H1 (cell line): ENCODE measurements at regions not wholly inside any gene's neighbourhood (a gene's known extent, or its start where the extent isn't known, plus 50 kb on each side); places are given as distances from the start of the nearest gene placed in this dataset.

Experiments
- CTCF ChIA-PET: fragments of 300-600 bp; sonication (Branson Sonifier 250); formaldehyde crosslinking; loops from one replicate; lab custom pipeline; 2021; ENCODE audit not compliant: partially characterized antibody; lab: Charles Lee
- POLR2A ChIA-PET: fragments of 300-600 bp; sonication (Branson Sonifier 250); formaldehyde crosslinking; loops from one replicate; lab custom pipeline; 2021; ENCODE audit warnings: inconsistent platforms; ENCODE audit not compliant: partially characterized antibody; lab: Charles Lee
- DNase-seq, 2 experiments: peaks; one replicate each; pipeline versions ENCODE4 v3.0.0 to v3.0.0-alpha.2; 2010 to 2022; ENCODE audit warnings: low spot score in 2 of 2, low read depth in 1 of 2, mixed read lengths in 1 of 2
- FAIRE-seq: peaks from 2 replicates; lab custom pipeline; 2011; peaks lifted over from hg19 to GRCh38; lab: Jason Lieb, UNC
- H2AFZ ChIP-seq: 2 replicates; pipeline ENCODE4 v1.8.1; 2012; ENCODE audit warnings: low read length, inconsistent platforms
- H2AK5ac ChIP-seq: 2 replicates; pipeline ENCODE4 v1.6.1; 2013; ENCODE audit warnings: low read depth, low read length
- H2BK120ac ChIP-seq: replicated peaks from 2 replicates; pipeline ENCODE3; 2013; ENCODE audit warnings: low read depth, low read length, inconsistent platforms
- H2BK12ac ChIP-seq: 2 replicates; pipeline ENCODE4 v1.6.1; 2013; ENCODE audit warnings: low read depth, low read length
- H2BK15ac ChIP-seq: 2 replicates; pipeline ENCODE4 v1.6.1; 2013; ENCODE audit warnings: low read length
- H2BK20ac ChIP-seq: 2 replicates; pipeline ENCODE4 v1.6.1; 2013; ENCODE audit warnings: low read length
- H2BK5ac ChIP-seq: 2 replicates; pipeline ENCODE4 v1.6.1; 2013; ENCODE audit warnings: low read depth, low read length
- H3K14ac ChIP-seq: 2 replicates; pipeline ENCODE4 v1.6.1; 2013; ENCODE audit warnings: inconsistent platforms; ENCODE audit not compliant: insufficient read length
- H3K18ac ChIP-seq: 2 replicates; pipeline ENCODE4 v1.6.1; 2013; ENCODE audit warnings: low read length; ENCODE audit errors: extremely low read depth
- H3K23ac ChIP-seq: 2 replicates; pipeline ENCODE4 v1.6.1; 2013; ENCODE audit warnings: inconsistent platforms; ENCODE audit not compliant: insufficient read length
- H3K23me2 ChIP-seq: 2 replicates; pipeline ENCODE4 v1.6.1; 2013; ENCODE audit warnings: low read depth, low read length
- H3K27ac ChIP-seq: 2 replicates; pipeline ENCODE4 v1.6.1; 2011; ENCODE audit warnings: low read depth, low read length, inconsistent platforms
- H3K27me3 ChIP-seq, 4 experiments: replicated peaks in 1 of 4; 1 replicate in 1 of 4; 2 replicates in 3 of 4; pipeline versions ENCODE4 v1.6.1 to v1.8.1; 2011 to 2013; ENCODE audit warnings: low read length in 3 of 4, mild to moderate bottlenecking in 3 of 4, inconsistent platforms in 2 of 4, mixed read lengths in 2 of 4, moderate library complexity in 1 of 4; ENCODE audit not compliant: control insufficient read depth in 3 of 4, insufficient read depth in 3 of 4; ENCODE audit errors: extremely low read depth in 1 of 4
- H3K36me3 ChIP-seq, 4 experiments: 2 replicates each; pipeline versions ENCODE4 v1.6.1 to v1.8.1; 2011 to 2013; ENCODE audit warnings: mild to moderate bottlenecking in 4 of 4, low read length in 3 of 4, moderate library complexity in 2 of 4, control low read depth in 1 of 4, inconsistent platforms in 1 of 4; ENCODE audit not compliant: insufficient read depth in 4 of 4, control insufficient read depth in 2 of 4
- H3K4ac ChIP-seq: replicated peaks from 2 replicates; pipeline ENCODE3; 2013; ENCODE audit warnings: low read length, low read depth, mixed read lengths, inconsistent platforms; ENCODE audit not compliant: insufficient read length
- H3K4me1 ChIP-seq, 4 experiments: replicated peaks in 1 of 4; 1 replicate in 1 of 4; 2 replicates in 3 of 4; pipeline versions ENCODE4 v1.6.1 to v1.8.1; 2011 to 2013; ENCODE audit warnings: low read length in 3 of 4, inconsistent platforms in 2 of 4, mixed read lengths in 1 of 4; ENCODE audit not compliant: insufficient read depth in 4 of 4, control insufficient read depth in 3 of 4
- H3K4me2 ChIP-seq, 2 experiments: 2 replicates each; pipeline versions ENCODE4 v1.6.1 to v1.8.1; 2011 to 2013; ENCODE audit warnings: low read depth in 2 of 2, low read length in 2 of 2, control low read depth in 1 of 2, inconsistent platforms in 1 of 2, mild to moderate bottlenecking in 1 of 2; ENCODE audit not compliant: insufficient read depth in 1 of 2
- H3K4me3 ChIP-seq, 4 experiments: fragments of 200-600, 300-600 bp in 1 of 4; sonication (generic), shearing (Covaris generic), sonication (Bioruptor Twin) in 1 of 4; 2 replicates each; pipeline versions ENCODE4 v1.5.1 to v1.8.1; 2011 to 2016; ENCODE audit warnings: low read length in 4 of 4, low read depth in 3 of 4, control low read depth in 2 of 4, inconsistent platforms in 2 of 4, mild to moderate bottlenecking in 2 of 4, mixed read lengths in 1 of 4, moderate library complexity in 1 of 4; ENCODE audit not compliant: insufficient read depth in 2 of 4; ENCODE audit errors: extremely low read depth in 1 of 4
- H3K56ac ChIP-seq: replicated peaks from 2 replicates; pipeline ENCODE3; 2013; ENCODE audit warnings: low read depth, mild to moderate bottlenecking, mixed read lengths, low read length, inconsistent platforms; ENCODE audit not compliant: insufficient read length
- H3K79me1 ChIP-seq: 2 replicates; pipeline ENCODE4 v1.6.1; 2013; ENCODE audit warnings: low read depth, low read length, control low read depth
- H3K79me2 ChIP-seq, 2 experiments: 2 replicates each; pipeline versions ENCODE4 v1.6.1 to v1.8.1; 2012 to 2013; ENCODE audit warnings: low read length in 2 of 2, mild to moderate bottlenecking in 2 of 2, inconsistent platforms in 1 of 2; ENCODE audit not compliant: insufficient read depth in 2 of 2, control insufficient read depth in 1 of 2
- H3K9ac ChIP-seq, 4 experiments: replicated peaks in 1 of 4; 1 replicate in 1 of 4; 2 replicates in 3 of 4; pipeline versions ENCODE4 v1.6.1 to v1.8.1; 2011 to 2013; ENCODE audit warnings: low read depth in 3 of 4, low read length in 3 of 4, control low read depth in 2 of 4, mild to moderate bottlenecking in 2 of 4, moderate library complexity in 2 of 4, inconsistent platforms in 1 of 4; ENCODE audit errors: extremely low read depth in 1 of 4
- H3K9me3 ChIP-seq, 2 experiments: 2 replicates each; pipeline versions ENCODE4 v1.6.1 to v1.8.1; 2012 to 2013; ENCODE audit warnings: mild to moderate bottlenecking in 2 of 2, moderate library complexity in 2 of 2, control low read depth in 1 of 2, inconsistent platforms in 1 of 2, low read depth in 1 of 2, low read length in 1 of 2, mixed read lengths in 1 of 2; ENCODE audit not compliant: insufficient read depth in 2 of 2
- H4K20me1 ChIP-seq, 2 experiments: replicated peaks in 1 of 2; 2 replicates each; pipeline versions ENCODE3 to v1.8.1; 2011 to 2013; ENCODE audit warnings: inconsistent platforms in 2 of 2, low read length in 2 of 2, mild to moderate bottlenecking in 1 of 2; ENCODE audit not compliant: insufficient read depth in 2 of 2, control insufficient read depth in 1 of 2
- H4K5ac ChIP-seq: 2 replicates; pipeline ENCODE4 v1.6.1; 2013; ENCODE audit warnings: low read length, low read depth, mixed read lengths, inconsistent platforms; ENCODE audit not compliant: insufficient read length
- H4K8ac ChIP-seq: 2 replicates; pipeline ENCODE4 v1.8.0; 2013; ENCODE audit warnings: mild to moderate bottlenecking, moderate library complexity, low read length, inconsistent platforms; ENCODE audit not compliant: insufficient read depth; ENCODE audit errors: extremely low read depth
- H4K91ac ChIP-seq: replicated peaks from 2 replicates; pipeline ENCODE3; 2013; ENCODE audit warnings: low read length, mixed read lengths, inconsistent platforms; ENCODE audit not compliant: insufficient read length
- ATF2 ChIP-seq: IDR thresholded peaks from 2 replicates; pipeline ENCODE4 v1.6.1; 2012; ENCODE audit warnings: low read length, inconsistent platforms
- BRCA1 ChIP-seq: IDR thresholded peaks from 2 replicates; pipeline ENCODE4 v1.6.1; 2012; ENCODE audit warnings: low read depth, low read length, improper control_type of control experiment
- EGR1 ChIP-seq: IDR thresholded peaks from 2 replicates; pipeline ENCODE4 v1.6.1; 2011; ENCODE audit warnings: low read depth, low read length, borderline replicate concordance
- FOSL1 ChIP-seq: IDR thresholded peaks from 2 replicates; pipeline ENCODE4 v1.6.1; 2011; ENCODE audit warnings: mild to moderate bottlenecking, low read depth, low read length, moderate library complexity; ENCODE audit not compliant: insufficient read depth
- SIX5 ChIP-seq: IDR thresholded peaks from 2 replicates; pipeline ENCODE4 v1.6.1; 2011; ENCODE audit warnings: mild to moderate bottlenecking, low read depth, low read length
- SP2 ChIP-seq: IDR thresholded peaks from 2 replicates; pipeline ENCODE4 v1.6.1; 2012; ENCODE audit warnings: mild to moderate bottlenecking, low read length, inconsistent platforms
- TBP ChIP-seq: IDR thresholded peaks from 2 replicates; pipeline ENCODE4 v1.6.1; 2011; ENCODE audit warnings: low read depth, low read length, improper control_type of control experiment
- WGBS, 2 experiments: shearing (Covaris generic) in 1 of 2; methylation state at CpG; one replicate each; pipeline versions ENCODE4 v1.1.6 to v1.1.7; 2013 to 2015; ENCODE audit warnings: low lambda C conversion rate in 2 of 2, mixed read lengths in 2 of 2, inconsistent platforms in 1 of 2, low coverage in 1 of 2, missing lambda C conversion rate in 1 of 2; ENCODE audit not compliant: insufficient replicate concordance in 2 of 2, insufficient coverage in 1 of 2, insufficient read length in 1 of 2; ENCODE audit errors: extremely low coverage in 1 of 2, missing lambda C conversion rate in 1 of 2; 5-methylcytosine and 5-hydroxymethylcytosine counted together

- no peak overlapping the region for H3K27ac ChIP-seq
- no peaks in the 10 kb centered on the region for H3K23me2 ChIP-seq
- H3K4me3 ChIP-seq, result no peak overlapping the region
- H4K91ac ChIP-seq, result no peak overlapping the region
- no peaks in the 10 kb centered on the region for H4K20me1 ChIP-seq
- 96% methylated on average over 3 of the region's 3 CpGs; no CpG with 5 or more reads in 1 of the 2 experiments for WGBS, 2 experiments
- no peak overlapping the region for H2BK15ac ChIP-seq
- TF ChIP-seq SP2 (no peak), EGR1 (no peak), FOSL1 (no peak), BRCA1 (no peak), SIX5 (no peak), ATF2 (no peak), TBP (no peak)
- TF ChIP-seq, all 59 proteins: peak for 0
- DNase-seq (no peak), FAIRE-seq (no peak)
- Histone ChIP-seq H2BK5ac (no peak overlapping the region), H2BK20ac (no peak overlapping the region), H3K23ac (no peak overlapping the region), H3K9ac (no peak overlapping the region), H2AFZ (no peak overlapping the region), H3K14ac (no peak overlapping the region), H3K9me3 (no peaks in the 10 kb centered on the region), H3K56ac (no peak overlapping the region), H3K18ac (no peak overlapping the region), H3K4ac (no peak overlapping the region), H3K4me1 (peaks cover 0 to 2% (median 0%) of the 10 kb centered on the region in 4 experiments; a peak in 1 of 7 replicates), H3K79me2 (no peaks in the 10 kb centered on the region), H4K5ac (no peak overlapping the region), H4K8ac (no peak overlapping the region), H3K36me3 (no peaks in the 10 kb centered on the region), H2BK120ac (no peak overlapping the region), H2AK5ac (no peak overlapping the region), H3K79me1 (no peaks in the 10 kb centered on the region), H3K4me2 (no peak overlapping the region), H2BK12ac (no peak overlapping the region), H3K27me3 (no peaks in the 10 kb centered on the region)
- ChIA-PET POLR2A (no interaction called here), CTCF (interaction anchor here (1.0 kb wide), 1 partner anchor 344 kb away, joined by 3 read pairs; no protein-coding TSS in a partner anchor)
Observed at GRCh38 chr7:15857026-15857425, 170.5 kb upstream of the MEOX2 start.
